ENCODE measurements at regions not wholly inside any gene's neighbourhood (a gene's known extent, or its start where the extent isn't known, plus 50 kb on each side); places are given as distances from the start of the nearest gene placed in this dataset.

DNA sequence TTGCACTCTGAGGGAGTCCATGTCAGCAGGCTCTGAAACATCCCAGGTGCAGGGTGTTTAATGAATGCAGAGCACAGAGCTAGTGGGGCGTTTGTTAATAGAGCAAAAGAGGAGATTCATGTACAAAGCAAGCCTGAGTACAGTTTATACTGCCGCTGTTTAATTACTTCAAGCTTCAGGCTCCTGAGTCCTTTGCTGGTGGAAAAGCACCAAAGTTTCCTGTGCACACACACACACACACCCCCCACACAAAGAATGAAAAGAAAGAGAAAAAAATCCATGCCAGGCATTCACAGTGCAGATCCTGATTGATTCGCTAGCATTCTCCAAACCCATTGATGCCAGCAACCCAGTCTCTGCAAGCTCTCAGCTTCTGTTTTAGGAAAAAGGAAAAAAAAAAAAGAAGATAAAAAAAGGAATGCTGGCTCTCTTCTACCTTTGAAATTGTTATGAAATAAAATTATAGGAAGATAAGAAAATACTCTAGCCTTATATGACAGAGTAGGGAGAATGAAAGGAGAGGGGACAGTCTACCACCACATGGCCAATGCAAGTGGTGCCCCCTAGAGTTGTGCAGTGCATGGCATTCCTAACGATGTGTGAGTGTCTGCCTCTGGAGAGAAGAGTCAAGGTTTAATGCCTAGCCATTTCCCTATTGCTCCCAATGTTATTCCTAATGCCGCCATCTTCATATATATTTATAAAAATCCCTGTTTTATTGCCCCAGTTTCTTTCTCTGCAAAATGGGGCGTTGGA is 216.5 kb downstream of the TMEM114 start:
- DNase-seq (ENCODE audit: low read depth), result no peak
- H3K36me3 ChIP-seq (ENCODE audit: control insufficient read depth, insufficient read depth, low read length), result no peaks in the 10 kb centered on the region
- no peaks in the 10 kb centered on the region for H3K27me3 ChIP-seq (ENCODE audit: control insufficient read depth, insufficient read depth, low read length)
- H3K4me3 ChIP-seq (ENCODE audit: low read depth, low read length), result no peak overlapping the region
- TF ChIP-seq, protein P1, sequence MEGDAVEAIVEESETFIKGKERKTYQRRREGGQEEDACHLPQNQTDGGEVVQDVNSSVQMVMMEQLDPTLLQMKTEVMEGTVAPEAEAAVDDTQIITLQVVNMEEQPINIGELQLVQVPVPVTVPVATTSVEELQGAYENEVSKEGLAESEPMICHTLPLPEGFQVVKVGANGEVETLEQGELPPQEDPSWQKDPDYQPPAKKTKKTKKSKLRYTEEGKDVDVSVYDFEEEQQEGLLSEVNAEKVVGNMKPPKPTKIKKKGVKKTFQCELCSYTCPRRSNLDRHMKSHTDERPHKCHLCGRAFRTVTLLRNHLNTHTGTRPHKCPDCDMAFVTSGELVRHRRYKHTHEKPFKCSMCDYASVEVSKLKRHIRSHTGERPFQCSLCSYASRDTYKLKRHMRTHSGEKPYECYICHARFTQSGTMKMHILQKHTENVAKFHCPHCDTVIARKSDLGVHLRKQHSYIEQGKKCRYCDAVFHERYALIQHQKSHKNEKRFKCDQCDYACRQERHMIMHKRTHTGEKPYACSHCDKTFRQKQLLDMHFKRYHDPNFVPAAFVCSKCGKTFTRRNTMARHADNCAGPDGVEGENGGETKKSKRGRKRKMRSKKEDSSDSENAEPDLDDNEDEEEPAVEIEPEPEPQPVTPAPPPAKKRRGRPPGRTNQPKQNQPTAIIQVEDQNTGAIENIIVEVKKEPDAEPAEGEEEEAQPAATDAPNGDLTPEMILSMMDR (IDR thresholded peaks at IDR 0.05; ENCODE audit: insufficient read depth, low read length, poor library complexity, severe bottlenecking), result no peak

DNA sequence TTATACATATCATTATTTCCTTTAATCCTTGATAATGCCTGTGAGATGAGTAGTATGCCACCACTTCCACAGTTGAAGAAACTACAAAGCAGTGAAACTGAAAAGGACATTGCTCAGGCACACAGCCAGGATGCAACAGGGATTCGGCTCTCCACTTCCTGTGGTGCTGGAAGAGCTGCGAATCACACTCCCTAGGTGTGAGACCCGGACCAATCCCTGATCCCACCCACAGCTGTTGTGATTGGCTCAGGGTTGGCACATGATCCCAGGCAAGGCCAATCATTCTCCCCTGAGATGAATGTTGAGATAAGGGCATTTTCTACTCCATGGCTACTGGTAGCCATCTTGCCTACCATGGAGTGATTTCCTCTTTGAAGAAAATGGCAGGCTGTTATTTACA is 218.2 kb downstream of the TMEM114 start:
- H3K27me3 ChIP-seq (ENCODE audit: control insufficient read depth, insufficient read depth, low read length), result no peaks in the 10 kb centered on the region
- no peak overlapping the region for H3K4me3 ChIP-seq (ENCODE audit: low read depth, low read length)
- H3K36me3 ChIP-seq (ENCODE audit: control insufficient read depth, insufficient read depth, low read length), result no peaks in the 10 kb centered on the region
- DNase-seq (ENCODE audit: low read depth), result no peak
- TF ChIP-seq, protein P1 (IDR thresholded peaks at IDR 0.05; ENCODE audit: insufficient read depth, low read length, poor library complexity, severe bottlenecking), result no peak

DNA sequence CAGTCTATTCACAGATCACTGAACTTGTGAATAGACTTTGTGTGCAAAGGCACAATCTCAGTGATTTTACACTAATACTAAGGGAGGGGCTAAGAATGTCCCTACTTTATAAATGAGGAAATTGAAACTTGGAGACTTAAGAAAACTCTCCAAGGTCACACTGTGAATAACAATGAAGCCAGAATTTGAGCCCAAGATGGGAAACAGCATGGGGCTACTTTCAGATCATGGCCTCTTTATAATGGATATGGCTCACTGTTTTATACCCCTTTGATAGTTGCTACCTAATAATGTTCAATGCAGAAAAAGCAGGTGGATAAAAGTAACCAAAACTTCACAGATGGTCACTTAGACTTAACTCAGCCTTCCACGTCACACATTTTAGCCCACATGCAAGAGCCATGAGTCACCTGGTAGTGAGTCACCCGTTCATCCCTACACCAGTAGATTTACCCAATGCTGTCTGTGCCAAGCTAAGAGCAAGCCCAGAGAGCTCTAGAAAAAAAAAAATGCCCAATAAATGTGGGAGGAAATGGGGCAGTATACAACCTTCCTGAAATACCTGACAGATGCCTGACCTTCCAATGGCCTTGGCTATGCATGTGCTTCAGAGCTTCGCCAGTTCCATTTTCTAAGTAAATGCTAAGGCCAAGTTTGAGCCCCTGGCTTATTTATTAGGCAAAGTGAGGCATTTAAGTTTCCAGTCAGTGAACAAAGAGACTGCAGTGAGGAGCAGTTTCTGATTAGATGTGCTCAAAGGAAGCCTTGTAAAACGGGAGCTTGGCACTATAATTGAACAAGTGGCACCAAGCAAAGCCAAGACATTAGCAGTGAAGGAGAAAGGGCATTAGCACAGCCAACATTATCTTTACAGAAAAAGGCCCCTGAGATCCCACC is 219.7 kb downstream of the TMEM114 start:
- TF ChIP-seq, protein P1 (IDR thresholded peaks at IDR 0.05; ENCODE audit: insufficient read depth, low read length, poor library complexity, severe bottlenecking), result no peak

DNA sequence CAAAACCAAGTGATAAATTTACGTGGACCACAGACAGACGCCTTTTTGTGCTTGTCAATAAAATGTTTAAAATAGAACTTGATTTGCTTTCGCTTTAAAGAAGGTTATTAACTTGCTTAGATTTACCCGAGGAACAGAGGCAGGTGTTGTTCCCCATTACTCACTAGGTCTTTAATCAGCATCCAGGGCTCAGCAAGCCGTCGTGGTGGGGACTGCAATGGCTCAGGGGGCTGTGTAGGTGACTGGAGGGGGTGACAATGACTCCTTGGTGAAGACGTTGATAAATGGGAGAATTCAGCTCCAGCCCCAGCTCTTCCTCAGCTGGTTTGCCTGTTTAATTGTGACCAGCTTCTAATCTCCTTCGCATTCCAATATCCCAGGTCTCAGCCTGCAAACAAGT is 231.4 kb downstream of the TMEM114 start:
- TF ChIP-seq, protein P1 (IDR thresholded peaks at IDR 0.05; ENCODE audit: insufficient read depth, low read length, poor library complexity, severe bottlenecking), result no peak
- Histone ChIP-seq H3K27me3 (ENCODE audit: control insufficient read depth, insufficient read depth, low read length) (no peaks in the 10 kb centered on the region), H3K4me3 (ENCODE audit: low read depth, low read length) (no peak overlapping the region), H3K36me3 (ENCODE audit: control insufficient read depth, insufficient read depth, low read length) (no peaks in the 10 kb centered on the region)
- DNase-seq (ENCODE audit: low read depth), result no peak

More for the DNA sequence above, 219.7 kb downstream of the TMEM114 start:
- H3K27me3 ChIP-seq (ENCODE audit: control insufficient read depth, insufficient read depth, low read length), result no peaks in the 10 kb centered on the region
- peak; percentile 12 for DNase-seq (ENCODE audit: low read depth)
- no peak overlapping the region for H3K4me3 ChIP-seq (ENCODE audit: low read depth, low read length)
- H3K36me3 ChIP-seq (ENCODE audit: control insufficient read depth, insufficient read depth, low read length), result no peaks in the 10 kb centered on the region

DNA sequence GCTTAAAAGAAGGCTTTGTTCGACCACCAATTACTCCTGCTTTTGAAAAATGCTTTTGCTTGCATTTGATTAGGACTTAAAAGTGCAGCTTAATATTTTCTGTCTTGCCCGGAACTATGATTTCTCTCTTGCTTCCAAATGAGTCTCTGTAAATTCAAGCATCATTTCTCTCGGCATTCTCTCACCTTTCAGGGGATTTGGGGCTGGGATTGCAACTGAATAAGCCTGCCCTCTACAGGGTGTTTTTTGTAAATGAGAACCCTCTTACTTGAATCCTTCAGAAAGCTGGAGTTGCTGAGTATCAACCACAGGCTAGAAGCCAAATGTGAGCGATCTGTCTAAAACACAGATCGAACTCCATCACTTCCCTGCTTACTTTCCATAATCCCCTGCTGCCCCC is 234.6 kb downstream of the TMEM114 start:
- TF ChIP-seq, protein P1 (IDR thresholded peaks at IDR 0.05; ENCODE audit: insufficient read depth, low read length, poor library complexity, severe bottlenecking), result no peak
- no peak for DNase-seq (ENCODE audit: low read depth)
- no peaks in the 10 kb centered on the region for H3K36me3 ChIP-seq (ENCODE audit: control insufficient read depth, insufficient read depth, low read length)
- H3K27me3 ChIP-seq (ENCODE audit: control insufficient read depth, insufficient read depth, low read length), result no peaks in the 10 kb centered on the region
- no peak overlapping the region for H3K4me3 ChIP-seq (ENCODE audit: low read depth, low read length)
